ENCODE measurements at regions not wholly inside any gene's neighbourhood (a gene's known extent, or its start where the extent isn't known, plus 50 kb on each side); places are given as distances from the start of the nearest gene placed in this dataset.

DNA sequence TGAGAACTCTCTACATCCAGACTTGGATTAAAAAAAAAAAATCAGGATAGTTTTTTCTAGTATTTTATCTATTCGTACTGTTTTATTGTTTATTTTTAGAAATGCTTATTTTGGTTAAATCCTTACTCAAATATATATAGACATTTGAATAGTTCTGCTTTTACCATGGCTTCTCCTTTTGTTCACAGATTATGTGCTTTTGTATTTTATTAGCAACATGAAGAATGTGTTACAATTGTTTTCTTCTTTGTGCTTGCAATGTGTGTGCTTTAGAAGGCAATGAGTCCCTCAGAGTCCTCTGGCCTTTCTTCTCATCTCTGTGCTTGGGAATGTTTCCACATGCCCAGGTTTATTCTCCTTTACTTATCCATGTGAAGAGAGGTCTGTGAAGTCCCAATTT lies 324.0 kb downstream of the KCNRG start:
- H3K27ac Mint-ChIP-seq = no peak overlapping the region
- TF ChIP-seq, protein P1, sequence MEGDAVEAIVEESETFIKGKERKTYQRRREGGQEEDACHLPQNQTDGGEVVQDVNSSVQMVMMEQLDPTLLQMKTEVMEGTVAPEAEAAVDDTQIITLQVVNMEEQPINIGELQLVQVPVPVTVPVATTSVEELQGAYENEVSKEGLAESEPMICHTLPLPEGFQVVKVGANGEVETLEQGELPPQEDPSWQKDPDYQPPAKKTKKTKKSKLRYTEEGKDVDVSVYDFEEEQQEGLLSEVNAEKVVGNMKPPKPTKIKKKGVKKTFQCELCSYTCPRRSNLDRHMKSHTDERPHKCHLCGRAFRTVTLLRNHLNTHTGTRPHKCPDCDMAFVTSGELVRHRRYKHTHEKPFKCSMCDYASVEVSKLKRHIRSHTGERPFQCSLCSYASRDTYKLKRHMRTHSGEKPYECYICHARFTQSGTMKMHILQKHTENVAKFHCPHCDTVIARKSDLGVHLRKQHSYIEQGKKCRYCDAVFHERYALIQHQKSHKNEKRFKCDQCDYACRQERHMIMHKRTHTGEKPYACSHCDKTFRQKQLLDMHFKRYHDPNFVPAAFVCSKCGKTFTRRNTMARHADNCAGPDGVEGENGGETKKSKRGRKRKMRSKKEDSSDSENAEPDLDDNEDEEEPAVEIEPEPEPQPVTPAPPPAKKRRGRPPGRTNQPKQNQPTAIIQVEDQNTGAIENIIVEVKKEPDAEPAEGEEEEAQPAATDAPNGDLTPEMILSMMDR (IDR thresholded peaks at IDR 0.05) = no peak
- no peak for DNase-seq
- H3K9me3 Mint-ChIP-seq = peaks cover 20% of the 10 kb centered on the region
- peaks cover 17% of the 10 kb centered on the region for H3K36me3 Mint-ChIP-seq (ENCODE audit: low read depth)
- peaks cover 32% of the 10 kb centered on the region for H3K4me1 Mint-ChIP-seq
- H3K27me3 Mint-ChIP-seq (ENCODE audit: low read depth, poor library complexity) = peaks cover 10% of the 10 kb centered on the region
- H3K4me3 Mint-ChIP-seq = no peak overlapping the region

DNA sequence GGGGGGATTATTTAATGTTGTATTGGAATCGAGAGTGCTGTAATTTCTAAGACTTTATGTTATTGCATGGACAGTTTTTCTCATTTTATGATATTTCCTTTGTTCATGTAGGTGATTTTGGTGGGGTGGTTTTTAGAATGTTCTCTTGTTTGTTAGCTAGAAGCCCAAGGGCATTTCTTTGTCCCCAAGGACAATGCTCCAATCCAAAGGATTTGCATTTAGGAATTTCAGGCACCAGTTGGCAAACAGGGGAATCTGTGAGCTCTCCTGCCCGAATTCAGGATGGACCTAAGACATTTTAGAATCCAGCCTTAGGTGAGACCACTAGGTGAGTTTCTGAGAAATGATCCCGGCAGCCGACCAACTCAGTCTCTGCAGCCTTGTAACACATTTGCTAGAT lies 324.9 kb downstream of the KCNRG start:
- no peak for DNase-seq
- Mint-ChIP-seq H3K4me3 (no peak overlapping the region), H3K27ac (no peak overlapping the region), H3K27me3 (ENCODE audit: low read depth, poor library complexity) (peaks cover 10% of the 10 kb centered on the region), H3K36me3 (ENCODE audit: low read depth) (peaks cover 17% of the 10 kb centered on the region), H3K9me3 (peaks cover 20% of the 10 kb centered on the region), H3K4me1 (peaks cover 25% of the 10 kb centered on the region)
- TF ChIP-seq, protein P1 (IDR thresholded peaks at IDR 0.05) = no peak

DNA sequence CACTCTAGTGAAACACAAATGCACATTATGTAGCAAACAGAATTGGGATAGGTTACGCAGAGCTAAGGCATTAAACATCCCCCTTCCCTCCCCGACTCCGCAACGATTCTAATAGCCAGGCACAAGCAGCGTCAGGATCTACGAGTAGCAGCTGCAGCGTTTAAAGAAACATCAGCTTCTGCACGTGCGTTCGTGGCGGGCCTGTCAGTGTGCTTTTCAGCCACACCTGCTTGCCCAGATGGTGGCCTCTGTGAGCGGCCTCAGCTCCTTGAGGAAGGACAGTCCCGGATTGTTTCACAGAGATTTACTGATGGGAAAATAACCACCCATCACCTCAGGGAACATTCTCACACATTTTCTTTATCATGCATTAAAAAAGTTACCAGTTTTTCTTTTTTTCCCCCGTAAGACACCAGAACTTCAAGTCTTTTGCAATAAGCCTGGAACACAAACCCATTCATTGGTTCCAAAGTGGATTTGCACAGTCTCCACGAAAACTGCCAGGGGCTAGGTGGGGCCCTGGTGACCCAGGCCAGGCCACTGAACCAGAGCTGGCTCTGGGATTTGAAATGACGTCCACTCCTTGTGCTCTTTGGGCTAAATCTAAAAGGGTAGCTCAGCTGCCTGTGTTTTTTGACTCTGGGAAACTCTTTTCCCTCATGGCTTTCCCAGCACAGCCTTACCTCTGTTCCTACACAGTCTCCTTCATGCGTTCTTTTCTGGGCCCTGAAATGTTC lies 325.5 kb downstream of the KCNRG start:
- no peak overlapping the region for H3K4me3 Mint-ChIP-seq
- H3K9me3 Mint-ChIP-seq = peaks cover 20% of the 10 kb centered on the region
- no peak for DNase-seq
- H3K36me3 Mint-ChIP-seq (ENCODE audit: low read depth) = peaks cover 17% of the 10 kb centered on the region
- no peak overlapping the region for H3K27ac Mint-ChIP-seq
- peaks cover 10% of the 10 kb centered on the region for H3K27me3 Mint-ChIP-seq (ENCODE audit: low read depth, poor library complexity)
- TF ChIP-seq, protein P1 (IDR thresholded peaks at IDR 0.05) = no peak
- peaks cover 25% of the 10 kb centered on the region for H3K4me1 Mint-ChIP-seq

DNA sequence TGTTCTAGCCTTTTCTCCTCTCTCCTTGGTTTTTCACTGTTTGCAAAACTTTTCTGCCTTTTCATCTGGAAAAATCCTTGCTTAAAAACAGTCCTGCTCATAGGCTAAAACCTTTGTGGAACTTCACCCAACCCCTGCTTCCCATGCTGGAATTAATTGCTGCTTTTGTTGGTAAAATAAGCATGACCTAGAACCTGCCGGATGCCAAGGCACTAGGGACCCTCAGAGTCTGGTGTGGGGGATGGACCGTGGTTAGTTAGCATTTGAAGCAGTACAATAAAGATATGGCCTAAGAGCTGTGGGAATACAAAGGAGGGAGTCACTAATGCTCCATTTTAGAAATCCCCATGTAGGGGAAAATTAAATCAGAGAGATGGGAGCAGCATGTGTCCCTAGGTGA lies 326.3 kb downstream of the KCNRG start:
- Mint-ChIP-seq H3K9me3 (peaks cover 20% of the 10 kb centered on the region), H3K4me3 (no peak overlapping the region), H3K27me3 (ENCODE audit: low read depth, poor library complexity) (peaks cover 10% of the 10 kb centered on the region), H3K27ac (no peak overlapping the region), H3K4me1 (peaks cover 25% of the 10 kb centered on the region), H3K36me3 (ENCODE audit: low read depth) (peaks cover 17% of the 10 kb centered on the region)
- no peak for DNase-seq
- TF ChIP-seq, protein P1 (IDR thresholded peaks at IDR 0.05) = no peak

DNA sequence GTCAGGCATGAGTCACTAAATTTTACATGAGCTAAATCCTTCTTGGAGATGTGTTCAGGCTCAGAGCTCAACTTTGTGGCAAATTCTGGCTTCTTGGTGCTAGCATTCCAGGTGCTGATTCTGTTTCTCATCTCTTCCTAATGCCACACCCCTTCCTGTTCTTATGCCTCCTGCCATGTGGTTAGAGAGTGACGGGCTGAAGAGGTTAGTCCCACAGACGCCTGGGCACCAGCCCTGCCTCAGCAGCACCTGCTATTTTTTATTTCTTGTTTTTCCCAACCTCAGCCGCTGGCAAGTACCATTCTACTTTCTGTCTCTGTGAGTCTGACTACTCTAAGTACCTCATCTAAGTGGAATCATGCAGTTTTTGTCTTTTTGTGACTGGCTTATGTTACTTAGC lies 329.5 kb downstream of the KCNRG start:
- peaks cover 26% of the 10 kb centered on the region for H3K9me3 Mint-ChIP-seq
- H3K27ac Mint-ChIP-seq = no peak overlapping the region
- H3K27me3 Mint-ChIP-seq (ENCODE audit: low read depth, poor library complexity) = peaks cover 12% of the 10 kb centered on the region
- peaks cover 23% of the 10 kb centered on the region for H3K36me3 Mint-ChIP-seq (ENCODE audit: low read depth)
- no peak for DNase-seq
- TF ChIP-seq, protein P1 (IDR thresholded peaks at IDR 0.05) = no peak
- H3K4me1 Mint-ChIP-seq = peaks cover 20% of the 10 kb centered on the region
- no peak overlapping the region for H3K4me3 Mint-ChIP-seq

DNA sequence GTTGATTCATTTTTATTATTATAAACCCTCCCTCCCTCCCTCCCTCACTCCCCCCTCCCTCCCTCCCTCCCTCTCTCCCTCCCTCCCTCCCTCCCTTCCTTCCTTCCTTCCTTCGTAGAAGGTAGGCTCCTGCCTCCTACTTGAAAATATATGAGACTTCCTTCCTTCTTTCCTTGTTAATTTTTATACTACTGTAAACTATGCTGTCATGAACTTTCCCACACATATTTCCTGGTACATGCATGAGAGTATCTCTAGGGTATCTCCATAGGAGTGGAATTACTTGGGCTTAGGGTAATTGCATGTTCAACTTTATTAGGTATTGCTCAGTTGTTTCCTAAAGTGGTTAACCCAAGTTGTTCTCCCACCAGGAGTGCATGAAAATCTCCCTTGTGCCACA lies 330.6 kb downstream of the KCNRG start:
- peaks cover 25% of the 10 kb centered on the region for H3K36me3 Mint-ChIP-seq (ENCODE audit: low read depth)

More for the DNA sequence above, 330.6 kb downstream of the KCNRG start:
- no peak overlapping the region for H3K27ac Mint-ChIP-seq
- no peak for DNase-seq
- TF ChIP-seq, protein P1 (IDR thresholded peaks at IDR 0.05) = no peak
- peaks cover 10% of the 10 kb centered on the region for H3K4me1 Mint-ChIP-seq
- no peak overlapping the region for H3K4me3 Mint-ChIP-seq
- H3K27me3 Mint-ChIP-seq (ENCODE audit: low read depth, poor library complexity) = peaks cover 12% of the 10 kb centered on the region
- H3K9me3 Mint-ChIP-seq = peaks cover 25% of the 10 kb centered on the region

Measured in nephron progenitor cell (in vitro differentiated cells).